B cell (primary cell): ENCODE measurements at regions not wholly inside any gene's neighbourhood (a gene's known extent, or its start where the extent isn't known, plus 50 kb on each side); places are given as distances from the start of the nearest gene placed in this dataset.

Experiments used
- ATAC-seq: fragments of 200-7000 bp; cut with Tn5 transposase; one replicate; pipeline ENCODE4 v1.10.0; 2021; ENCODE audit warnings: low read depth, mild to moderate bottlenecking, moderate number of reproducible peaks, moderate library complexity
- CTCF ChIA-PET: fragments of 350-600 bp; sonication (Branson Sonifier 250); formaldehyde crosslinking; loops from one replicate; lab custom pipeline; 2021; ENCODE audit warnings: antibody characterized with exemption, inconsistent platforms; lab: Charles Lee
- POLR2A ChIA-PET: fragments of 350-600 bp; sonication (Branson Sonifier 250); formaldehyde crosslinking; loops from one replicate; lab custom pipeline; 2021; ENCODE audit warnings: antibody characterized with exemption; lab: Charles Lee
- DNase-seq: peaks from one replicate; pipeline ENCODE4 v3.0.0; 2013
- H2AFZ ChIP-seq: 2 replicates; pipeline ENCODE4 v1.6.1; 2012; ENCODE audit warnings: mild to moderate bottlenecking, low read depth, low read length; ENCODE audit not compliant: insufficient read depth, poor library complexity, severe bottlenecking
- H3K27ac ChIP-seq, 2 donors: 1 replicate in 1 of 2; 2 replicates in 1 of 2; pipeline ENCODE4 v1.5.1; 2012 to 2013; ENCODE audit warnings: low read length in 2 of 2, mild to moderate bottlenecking in 2 of 2, moderate library complexity in 1 of 2
- H3K27me3 ChIP-seq, 4 experiments: fragments of 200-600 bp in 1 of 4; sonication (generic) in 1 of 4; replicated peaks in 1 of 4; 1 replicate in 2 of 4; 2 replicates in 2 of 4; pipeline versions ENCODE4 v1.6.1 to v1.7.0; 2013 to 2016; ENCODE audit warnings: low read length in 3 of 4, mild to moderate bottlenecking in 2 of 4, mixed read lengths in 1 of 4, moderate library complexity in 1 of 4; ENCODE audit not compliant: insufficient read depth in 4 of 4, control insufficient read depth in 3 of 4; ENCODE audit errors: control extremely low read depth in 1 of 4
- H3K36me3 ChIP-seq, 2 experiments: replicated peaks in 1 of 2; 1 replicate in 1 of 2; 2 replicates in 1 of 2; pipeline versions ENCODE4 v1.6.1 to v1.7.1; 2013; ENCODE audit warnings: low read length in 1 of 2; ENCODE audit not compliant: insufficient read depth in 2 of 2, control insufficient read depth in 1 of 2; ENCODE audit errors: control extremely low read depth in 1 of 2, extremely low read depth in 1 of 2
- H3K4me1 ChIP-seq, 2 donors: fragments of 200-600 bp in 1 of 2; sonication (generic) in 1 of 2; 1 replicate in 1 of 2; 2 replicates in 1 of 2; pipeline versions ENCODE4 v1.5.1 to v1.6.1; 2013 to 2017; ENCODE audit warnings: low read length in 2 of 2; ENCODE audit not compliant: control insufficient read depth in 2 of 2, insufficient read depth in 2 of 2
- H3K4me2 ChIP-seq: replicated peaks from 2 replicates; pipeline ENCODE3; 2012; ENCODE audit warnings: mild to moderate bottlenecking, low read depth, low read length; ENCODE audit not compliant: poor library complexity, severe bottlenecking
- H3K4me3 ChIP-seq, 5 experiments: fragments of 200-600 bp in 1 of 5; sonication (generic) in 1 of 5; 1 replicate in 3 of 5; 2 replicates in 2 of 5; pipeline versions ENCODE4 v1.5.1 to v1.7.0; 2011 to 2016; ENCODE audit warnings: low read length in 4 of 5, mild to moderate bottlenecking in 4 of 5, low read depth in 2 of 5, control low read depth in 1 of 5, moderate library complexity in 1 of 5; ENCODE audit not compliant: insufficient read depth in 1 of 5; ENCODE audit errors: control extremely low read depth in 1 of 5, extremely low read depth in 1 of 5
- H3K79me2 ChIP-seq: fragments of 200-600 bp; sonication (generic); one replicate; pipeline ENCODE4 v1.6.0; 2016; ENCODE audit warnings: low read length; ENCODE audit not compliant: control insufficient read depth, insufficient read depth
- H3K9ac ChIP-seq: fragments of 200-600 bp; sonication (generic); 2 replicates; pipeline ENCODE4 v1.6.1; 2017; ENCODE audit warnings: mild to moderate bottlenecking, low read length, moderate library complexity
- H3K9me3 ChIP-seq, 3 donors: one replicate each; pipeline versions ENCODE4 v1.6.1 to v1.7.1; 2013; ENCODE audit warnings: low read length in 2 of 3; ENCODE audit not compliant: control insufficient read depth in 2 of 3, insufficient read depth in 1 of 3; ENCODE audit errors: control extremely low read depth in 1 of 3
- H4K20me1 ChIP-seq: 2 replicates; pipeline ENCODE4 v1.6.0; 2012; ENCODE audit warnings: mild to moderate bottlenecking, low read length; ENCODE audit not compliant: insufficient read depth, control insufficient read depth, poor library complexity, severe bottlenecking
- H3K27ac Mint-ChIP-seq: one replicate; pipeline ENCODE4 v1.8.0; 2021; ENCODE audit warnings: mixed read lengths
- H3K27me3 Mint-ChIP-seq: one replicate; pipeline ENCODE4 v1.8.0; 2021; ENCODE audit warnings: mixed read lengths
- H3K4me1 Mint-ChIP-seq: one replicate; pipeline ENCODE4 v1.8.0; 2021; ENCODE audit warnings: mixed read lengths
- H3K4me3 Mint-ChIP-seq: one replicate; pipeline ENCODE4 v1.8.0; 2021; ENCODE audit warnings: mixed read lengths
- H3K9me3 Mint-ChIP-seq: one replicate; pipeline ENCODE4 v1.8.0; 2022; ENCODE audit warnings: mixed read lengths; ENCODE audit not compliant: insufficient read depth
- CTCF ChIP-seq: fragments of 200-600 bp; IDR thresholded peaks from one replicate; pipeline ENCODE4 v1.8.0; 2022; ENCODE audit warnings: antibody characterized with exemption, mild to moderate bottlenecking
- EZH2 ChIP-seq: IDR thresholded peaks from 2 replicates; pipeline ENCODE4 v1.6.1; 2012; ENCODE audit warnings: borderline replicate concordance, low read depth, mild to moderate bottlenecking, moderate library complexity, low read length; ENCODE audit not compliant: insufficient read depth, poor library complexity, severe bottlenecking
- WGBS: methylation state at CpG from one replicate; pipeline ENCODE4 v1.1.5; 2013; ENCODE audit warnings: missing lambda C conversion rate; ENCODE audit not compliant: insufficient coverage; 5-methylcytosine and 5-hydroxymethylcytosine counted together
- intact Hi-C: fragments of 100-400 bp; cut with micrococcal nuclease; formaldehyde crosslinking; loops from one replicate; pipeline ENCODE4 v1.10.0; 2022

- H3K36me3 ChIP-seq, result no peaks in the 10 kb centered on the region
- H3K9me3 ChIP-seq, result peaks cover 0 to 5% (median 0%) of the 10 kb centered on the region in 3 donors
- H4K20me1 ChIP-seq, result no peaks in the 10 kb centered on the region
- H3K4me3 Mint-ChIP-seq, result no peak overlapping the region
- no peaks in the 10 kb centered on the region for H3K27me3 ChIP-seq
- no peaks in the 10 kb centered on the region for H3K9me3 Mint-ChIP-seq
- no peak overlapping the region for H3K27ac Mint-ChIP-seq
- peaks cover 8% of the 10 kb centered on the region for H3K4me1 Mint-ChIP-seq
- no peak overlapping the region for H3K4me2 ChIP-seq
- TF ChIP-seq CTCF (no peak), EZH2 (no peak)
- H3K27me3 Mint-ChIP-seq, result peaks cover 2% of the 10 kb centered on the region
- no peaks in the 10 kb centered on the region for H3K79me2 ChIP-seq
- H2AFZ ChIP-seq, result no peak overlapping the region
- POLR2A ChIA-PET, result no interaction called here
- H3K4me3 ChIP-seq, result no peak overlapping the region
- intact Hi-C loops, result no loop called here
- DNase-seq (no peak), ATAC-seq (no peak)
- H3K4me1 ChIP-seq, result no peaks in the 10 kb centered on the region
- H3K9ac ChIP-seq, result no peak overlapping the region
- no CpG with 5 or more reads among the region's 6 CpGs for WGBS
- CTCF ChIA-PET, result no interaction called here
- H3K27ac ChIP-seq, result no peak overlapping the region
Measured at GRCh38 chr9:81755721-81756120, 66.4 kb upstream of the TLE1 start.

GRCh38 chr9:81756561-81756960 is 67.2 kb upstream of the TLE1 start:
- intact Hi-C loops, result no loop called here
- Histone ChIP-seq H3K27ac (no peak overlapping the region), H3K36me3 (no peaks in the 10 kb centered on the region), H3K79me2 (no peaks in the 10 kb centered on the region), H3K4me1 (no peaks in the 10 kb centered on the region), H3K4me2 (no peak overlapping the region), H3K9me3 (peaks cover 0 to 10% (median 0%) of the 10 kb centered on the region in 3 donors), H3K9ac (no peak overlapping the region), H3K4me3 (no peak overlapping the region), H2AFZ (no peak overlapping the region), H3K27me3 (no peaks in the 10 kb centered on the region), H4K20me1 (no peaks in the 10 kb centered on the region)
- WGBS, result 100% methylated on average over 2 of the region's 5 CpGs
- DNase-seq, result no peak
- POLR2A ChIA-PET, result no interaction called here
- no peak overlapping the region for H3K4me3 Mint-ChIP-seq
- H3K27ac Mint-ChIP-seq, result no peak overlapping the region
- TF ChIP-seq EZH2 (no peak), CTCF (no peak)
- H3K4me1 Mint-ChIP-seq, result peaks cover 8% of the 10 kb centered on the region
- ATAC-seq, result no peak
- H3K27me3 Mint-ChIP-seq, result peaks cover 2% of the 10 kb centered on the region
- CTCF ChIA-PET, result interaction anchor here (0.5 kb wide), 1 partner anchor 850 kb away, joined by 3 read pairs; no protein-coding TSS in a partner anchor
- no peaks in the 10 kb centered on the region for H3K9me3 Mint-ChIP-seq
